Mesendoderm (in vitro differentiated cells): ENCODE measurements at regions not wholly inside any gene's neighbourhood (a gene's known extent, or its start where the extent isn't known, plus 50 kb on each side); places are given as distances from the start of the nearest gene placed in this dataset.
"Not testable (repeated sequence)": the region's sequence is repeated elsewhere in the genome, so short reads cannot be mapped to it uniquely, and the experiment has no call there.

Experiments
- DNase-seq: peaks from one replicate; pipeline ENCODE4 v3.0.0; 2013
- H2AK5ac ChIP-seq: 2 replicates; pipeline ENCODE4 v1.6.1; 2013; ENCODE audit warnings: low read length, inconsistent platforms
- H2BK120ac ChIP-seq: 2 replicates; pipeline ENCODE4 v1.6.1; 2013; ENCODE audit warnings: low read depth, mild to moderate bottlenecking, low read length, moderate library complexity, mixed read lengths
- H2BK15ac ChIP-seq: replicated peaks from 2 replicates; pipeline ENCODE4 v1.6.1; 2013; ENCODE audit warnings: low read depth, mild to moderate bottlenecking, moderate library complexity
- H2BK5ac ChIP-seq: 2 replicates; pipeline ENCODE4 v1.6.1; 2013; ENCODE audit warnings: low read length, inconsistent platforms
- H3K18ac ChIP-seq: 2 replicates; pipeline ENCODE4 v1.6.1; 2013; ENCODE audit warnings: mild to moderate bottlenecking, low read length, mixed read lengths
- H3K23ac ChIP-seq: one replicate; pipeline ENCODE4 v1.6.1; 2013; ENCODE audit warnings: low read length
- H3K27ac ChIP-seq: 2 replicates; pipeline ENCODE4 v1.5.1; 2013; ENCODE audit warnings: low read depth, mild to moderate bottlenecking, inconsistent platforms, low read length, moderate library complexity
- H3K27me3 ChIP-seq: 2 replicates; pipeline ENCODE4 v1.6.1; 2013; ENCODE audit warnings: low read length, control low read depth, mild to moderate bottlenecking, inconsistent platforms; ENCODE audit not compliant: insufficient read depth, poor library complexity
- H3K36me3 ChIP-seq: 2 replicates; pipeline ENCODE4 v1.6.1; 2013; ENCODE audit warnings: low read length, inconsistent platforms; ENCODE audit not compliant: control insufficient read depth, insufficient read depth
- H3K4ac ChIP-seq: one replicate; pipeline ENCODE4 v1.6.1; 2013; ENCODE audit warnings: low read depth, mild to moderate bottlenecking, low read length, moderate library complexity
- H3K4me1 ChIP-seq: 2 replicates; pipeline ENCODE4 v1.6.1; 2013; ENCODE audit warnings: low read depth, low read length, inconsistent platforms; ENCODE audit not compliant: control insufficient read depth
- H3K4me2 ChIP-seq: 2 replicates; pipeline ENCODE4 v1.6.1; 2013; ENCODE audit warnings: low read length
- H3K4me3 ChIP-seq: 2 replicates; pipeline ENCODE4 v1.5.1; 2013; ENCODE audit warnings: mild to moderate bottlenecking, low read length
- H3K56ac ChIP-seq: one replicate; pipeline ENCODE4 v1.6.1; 2013; ENCODE audit warnings: low read length
- H3K79me1 ChIP-seq: 2 replicates; pipeline ENCODE4 v1.6.1; 2013; ENCODE audit warnings: low read length, inconsistent platforms
- H3K79me2 ChIP-seq: 2 replicates; pipeline ENCODE4 v1.6.1; 2013; ENCODE audit warnings: mild to moderate bottlenecking, low read length; ENCODE audit not compliant: control insufficient read depth, insufficient read depth
- H3K9ac ChIP-seq: 2 replicates; pipeline ENCODE4 v1.6.1; 2013; ENCODE audit warnings: low read length, inconsistent platforms
- H4K5ac ChIP-seq: one replicate; pipeline ENCODE4 v1.6.1; 2013; ENCODE audit warnings: low read length
- H4K8ac ChIP-seq: one replicate; pipeline ENCODE4 v1.6.1; 2013; ENCODE audit warnings: low read depth, mild to moderate bottlenecking, control low read depth, low read length, moderate library complexity
- whole genome bisulfite sequencing: extraction: QIAGEN DNeasy Blood & Tissue Kit; methylation state at CpG from one replicate; pipeline ENCODE4 v1.1.7; 2013; ENCODE audit warnings: low lambda C conversion rate, missing lambda C conversion rate; ENCODE audit not compliant: insufficient coverage; ENCODE audit errors: extremely low coverage; 5-methylcytosine and 5-hydroxymethylcytosine counted together

- Histone ChIP-seq H2AK5ac (no peak overlapping the region), H4K5ac (no peak overlapping the region), H3K4ac (no peak overlapping the region), H4K8ac (no peak overlapping the region), H3K79me1 (no peaks in the 10 kb centered on the region), H3K56ac (no peak overlapping the region), H3K79me2 (no peaks in the 10 kb centered on the region), H3K27ac (no peak overlapping the region), H3K4me3 (no peak overlapping the region), H3K9ac (no peak overlapping the region), H3K18ac (no peak overlapping the region), H2BK5ac (no peak overlapping the region), H3K27me3 (no peaks in the 10 kb centered on the region), H2BK15ac (no peak overlapping the region), H2BK120ac (no peak overlapping the region), H3K23ac (no peak overlapping the region), H3K4me2 (no peak overlapping the region), H3K36me3 (no peaks in the 10 kb centered on the region), H3K4me1 (no peaks in the 10 kb centered on the region)
- no CpG with 5 or more reads among the region's 1 CpG for WGBS
- no peak for DNase-seq
These were observed 138.4 kb downstream of the UCK2 start for GRCh38 chr1:165965857-165966256.

- H3K4ac ChIP-seq, H4K8ac ChIP-seq, H3K27ac ChIP-seq, H3K23ac ChIP-seq, H3K4me2 ChIP-seq, H3K79me1 ChIP-seq, H3K36me3 ChIP-seq, H2BK15ac ChIP-seq, H3K9ac ChIP-seq, H2AK5ac ChIP-seq, H4K5ac ChIP-seq, H3K18ac ChIP-seq, H2BK5ac ChIP-seq, DNase-seq, H3K4me1 ChIP-seq, H3K56ac ChIP-seq, H3K79me2 ChIP-seq, H2BK120ac ChIP-seq, H3K4me3 ChIP-seq, H3K27me3 ChIP-seq: not testable (repeated sequence)
- WGBS = no CpG with 5 or more reads among the region's 4 CpGs
These were observed 142.0 kb downstream of the UCK2 start for GRCh38 chr1:165969366-165969765.

- H4K8ac ChIP-seq = no peak overlapping the region
- H2AK5ac ChIP-seq = no peak overlapping the region
- no peak overlapping the region for H2BK5ac ChIP-seq
- no peak overlapping the region for H3K27ac ChIP-seq
- DNase-seq = no peak
- no peak overlapping the region for H2BK15ac ChIP-seq
- no peak overlapping the region for H4K5ac ChIP-seq
- H3K4me2 ChIP-seq = no peak overlapping the region
- H3K56ac ChIP-seq = no peak overlapping the region
- no peaks in the 10 kb centered on the region for H3K27me3 ChIP-seq
- H3K4me3 ChIP-seq = no peak overlapping the region
- no peaks in the 10 kb centered on the region for H3K4me1 ChIP-seq
- H2BK120ac ChIP-seq = no peak overlapping the region
- no peaks in the 10 kb centered on the region for H3K79me2 ChIP-seq
- no peak overlapping the region for H3K4ac ChIP-seq
- 100% methylated on average over 3 of the region's 3 CpGs for WGBS
- H3K9ac ChIP-seq = no peak overlapping the region
- no peaks in the 10 kb centered on the region for H3K36me3 ChIP-seq
- no peak overlapping the region for H3K23ac ChIP-seq
- no peak overlapping the region for H3K18ac ChIP-seq
- no peaks in the 10 kb centered on the region for H3K79me1 ChIP-seq
These were observed 147.3 kb downstream of the UCK2 start for GRCh38 chr1:165974598-165975131.

GRCh38 chr1:165988275-165988674, 160.9 kb downstream of the UCK2 start:
- Histone ChIP-seq H3K4me3 (no peak overlapping the region), H3K27ac (no peak overlapping the region), H3K18ac (no peak overlapping the region), H3K4me2 (no peak overlapping the region), H3K23ac (no peak overlapping the region), H3K36me3 (no peaks in the 10 kb centered on the region), H4K5ac (no peak overlapping the region), H2BK15ac (no peak overlapping the region), H2BK120ac (no peak overlapping the region), H3K79me2 (no peaks in the 10 kb centered on the region), H3K4me1 (no peaks in the 10 kb centered on the region), H3K27me3 (no peaks in the 10 kb centered on the region), H3K9ac (no peak overlapping the region), H3K79me1 (no peaks in the 10 kb centered on the region), H2BK5ac (no peak overlapping the region), H3K56ac (no peak overlapping the region), H3K4ac (no peak overlapping the region), H4K8ac (no peak overlapping the region), H2AK5ac (no peak overlapping the region)
- no CpG with 5 or more reads among the region's 1 CpG for WGBS
- peak; percentile 53 for DNase-seq

GRCh38 chr1:165988817-165989216, 161.4 kb downstream of the UCK2 start:
- Histone ChIP-seq H2BK15ac (no peak overlapping the region), H3K27me3 (no peaks in the 10 kb centered on the region), H3K9ac (no peak overlapping the region), H3K4me1 (no peaks in the 10 kb centered on the region), H3K36me3 (no peaks in the 10 kb centered on the region), H2BK5ac (no peak overlapping the region), H3K18ac (no peak overlapping the region), H3K4ac (no peak overlapping the region), H3K4me3 (no peak overlapping the region), H3K79me1 (no peaks in the 10 kb centered on the region), H3K23ac (no peak overlapping the region), H3K79me2 (no peaks in the 10 kb centered on the region), H4K5ac (no peak overlapping the region), H4K8ac (no peak overlapping the region), H3K4me2 (no peak overlapping the region), H2AK5ac (no peak overlapping the region), H2BK120ac (no peak overlapping the region), H3K27ac (no peak overlapping the region), H3K56ac (no peak overlapping the region)
- DNase-seq = no peak
- WGBS = no CpG with 5 or more reads among the region's 2 CpGs

- Histone ChIP-seq H2BK120ac (no peak overlapping the region), H3K27me3 (no peaks in the 10 kb centered on the region), H3K27ac (no peak overlapping the region), H3K4me2 (no peak overlapping the region), H3K4me3 (no peak overlapping the region), H4K8ac (no peak overlapping the region), H3K4ac (no peak overlapping the region), H3K79me1 (no peaks in the 10 kb centered on the region), H2BK5ac (no peak overlapping the region), H2BK15ac (no peak overlapping the region), H3K18ac (no peak overlapping the region), H3K4me1 (no peaks in the 10 kb centered on the region), H3K79me2 (no peaks in the 10 kb centered on the region), H3K23ac (no peak overlapping the region), H3K56ac (no peak overlapping the region), H3K9ac (no peak overlapping the region), H2AK5ac (no peak overlapping the region), H4K5ac (no peak overlapping the region), H3K36me3 (no peaks in the 10 kb centered on the region)
- WGBS = no CpG with 5 or more reads among the region's 3 CpGs
- no peak for DNase-seq
These were observed 165.1 kb downstream of the UCK2 start for GRCh38 chr1:165992533-165992932.
